ENCODE measurements at regions not wholly inside any gene's neighbourhood (a gene's known extent, or its start where the extent isn't known, plus 50 kb on each side); places are given as distances from the start of the nearest gene placed in this dataset.

DNA sequence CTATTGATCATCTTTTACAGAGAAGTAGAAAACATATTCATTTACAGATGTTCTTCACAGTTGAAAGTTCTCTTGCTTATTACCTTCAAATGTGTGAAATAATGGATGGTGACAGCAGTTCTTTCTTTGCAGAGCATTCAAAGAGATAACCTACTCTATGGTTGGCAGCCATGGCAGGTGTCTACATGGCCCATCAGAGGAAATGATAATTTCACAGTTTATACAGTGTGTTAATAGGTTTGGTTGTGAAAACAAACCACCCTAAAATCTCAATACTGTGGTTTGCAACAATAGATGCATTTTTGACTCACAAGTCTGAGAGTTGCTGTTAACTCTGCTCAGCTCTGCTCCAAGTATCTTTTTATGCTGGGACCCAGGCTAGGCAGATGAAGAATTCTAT, 241.2 kb upstream of the SAMSN1 start:
- no peak for TF ChIP-seq YY1 (IDR thresholded peaks at IDR 0.05; ENCODE audit: insufficient read depth, insufficient read length)
- no peak for TF ChIP-seq ZNF274 (IDR thresholded peaks at IDR 0.05; ENCODE audit: low read depth, low read length)
